Activated T-helper 17 cell treated with anti-CD3 and anti-CD28 coated beads, Interleukin-2, amount 50 U/mL, for 72 hours (primary cell): ENCODE measurements at regions not wholly inside any gene's neighbourhood (a gene's known extent, or its start where the extent isn't known, plus 50 kb on each side); places are given as distances from the start of the nearest gene placed in this dataset.

ENCODE experiments used
- ATAC-seq: fragments of 150-1000 bp; cut with Tn5 transposase; replicated peaks from 2 replicates; pipeline ENCODE4 v1.10.0; 2021; ENCODE audit warnings: mild to moderate bottlenecking, moderate library complexity
- H3K27ac Mint-ChIP-seq: one replicate; pipeline ENCODE4 v1.8.0; 2022; ENCODE audit warnings: mixed read lengths
- H3K27me3 Mint-ChIP-seq: one replicate; pipeline ENCODE4 v1.8.0; 2022; ENCODE audit warnings: mixed read lengths
- H3K36me3 Mint-ChIP-seq: one replicate; pipeline ENCODE4 v1.8.0; 2022; ENCODE audit warnings: low read depth, mild to moderate bottlenecking, mixed read lengths
- H3K4me1 Mint-ChIP-seq: one replicate; pipeline ENCODE4 v1.8.0; 2022; ENCODE audit warnings: mixed read lengths
- H3K4me3 Mint-ChIP-seq: one replicate; pipeline ENCODE4 v1.8.0; 2022; ENCODE audit warnings: mild to moderate bottlenecking, mixed read lengths
- H3K9me3 Mint-ChIP-seq: one replicate; pipeline ENCODE4 v1.8.0; 2022; ENCODE audit warnings: mixed read lengths

GRCh38 chr9:1300941-1301340, 250.8 kb downstream of the DMRT2 start:
- ATAC-seq = no peak
- Mint-ChIP-seq H3K4me3 (no peak overlapping the region), H3K36me3 (no peaks in the 10 kb centered on the region), H3K9me3 (peaks cover 5% of the 10 kb centered on the region), H3K27ac (no peak overlapping the region), H3K4me1 (no peaks in the 10 kb centered on the region), H3K27me3 (peaks cover 5% of the 10 kb centered on the region)

- Mint-ChIP-seq H3K27ac (no peak overlapping the region), H3K4me3 (no peak overlapping the region), H3K36me3 (no peaks in the 10 kb centered on the region), H3K9me3 (peaks cover 5% of the 10 kb centered on the region), H3K27me3 (peaks cover 5% of the 10 kb centered on the region), H3K4me1 (no peaks in the 10 kb centered on the region)
- ATAC-seq = no peak
Measured at GRCh38 chr9:1303932-1304331, 253.8 kb downstream of the DMRT2 start.

GRCh38 chr9:1311462-1312042, 261.4 kb downstream of the DMRT2 start:
- H3K4me1 Mint-ChIP-seq = no peaks in the 10 kb centered on the region
- H3K36me3 Mint-ChIP-seq = no peaks in the 10 kb centered on the region
- no peak for ATAC-seq
- H3K27me3 Mint-ChIP-seq = peaks cover 3% of the 10 kb centered on the region
- H3K9me3 Mint-ChIP-seq = peaks cover 8% of the 10 kb centered on the region
- H3K4me3 Mint-ChIP-seq = no peak overlapping the region
- no peak overlapping the region for H3K27ac Mint-ChIP-seq

- Mint-ChIP-seq H3K27ac (no peak overlapping the region), H3K27me3 (no peaks in the 10 kb centered on the region), H3K9me3 (peaks cover 8% of the 10 kb centered on the region), H3K4me1 (no peaks in the 10 kb centered on the region), H3K4me3 (no peak overlapping the region), H3K36me3 (no peaks in the 10 kb centered on the region)
- no peak for ATAC-seq
Measured at GRCh38 chr9:1319436-1319835, 269.3 kb downstream of the DMRT2 start.

GRCh38 chr9:1320051-1320557, 269.9 kb downstream of the DMRT2 start:
- Mint-ChIP-seq H3K27ac (no peak overlapping the region), H3K9me3 (peaks cover 8% of the 10 kb centered on the region), H3K4me3 (no peak overlapping the region), H3K36me3 (no peaks in the 10 kb centered on the region), H3K27me3 (no peaks in the 10 kb centered on the region), H3K4me1 (no peaks in the 10 kb centered on the region)
- ATAC-seq = no peak

GRCh38 chr9:1320607-1321195, 270.5 kb downstream of the DMRT2 start:
- Mint-ChIP-seq H3K36me3 (no peaks in the 10 kb centered on the region), H3K27me3 (no peaks in the 10 kb centered on the region), H3K9me3 (peaks cover 8% of the 10 kb centered on the region), H3K4me3 (no peak overlapping the region), H3K27ac (no peak overlapping the region), H3K4me1 (no peaks in the 10 kb centered on the region)
- no peak for ATAC-seq

GRCh38 chr9:1327467-1327866, 277.3 kb downstream of the DMRT2 start:
- H3K4me3 Mint-ChIP-seq = no peak overlapping the region
- peaks cover 8% of the 10 kb centered on the region for H3K27me3 Mint-ChIP-seq
- no peaks in the 10 kb centered on the region for H3K4me1 Mint-ChIP-seq
- H3K9me3 Mint-ChIP-seq = no peaks in the 10 kb centered on the region
- ATAC-seq = no peak
- no peaks in the 10 kb centered on the region for H3K36me3 Mint-ChIP-seq
- H3K27ac Mint-ChIP-seq = no peak overlapping the region

GRCh38 chr9:1328341-1328740, 278.2 kb downstream of the DMRT2 start:
- no peaks in the 10 kb centered on the region for H3K4me1 Mint-ChIP-seq
- H3K27me3 Mint-ChIP-seq = peaks cover 8% of the 10 kb centered on the region
- no peak for ATAC-seq
- no peaks in the 10 kb centered on the region for H3K36me3 Mint-ChIP-seq
- no peak overlapping the region for H3K27ac Mint-ChIP-seq
- no peak overlapping the region for H3K4me3 Mint-ChIP-seq
- no peaks in the 10 kb centered on the region for H3K9me3 Mint-ChIP-seq

GRCh38 chr9:1331546-1332038, 281.4 kb downstream of the DMRT2 start:
- Mint-ChIP-seq H3K27me3 (peaks cover 8% of the 10 kb centered on the region), H3K4me1 (no peaks in the 10 kb centered on the region), H3K27ac (no peak overlapping the region), H3K36me3 (no peaks in the 10 kb centered on the region), H3K9me3 (no peaks in the 10 kb centered on the region), H3K4me3 (no peak overlapping the region)
- ATAC-seq = no peak

GRCh38 chr9:1332156-1332555, 282.0 kb downstream of the DMRT2 start:
- Mint-ChIP-seq H3K9me3 (no peaks in the 10 kb centered on the region), H3K4me3 (no peak overlapping the region), H3K27ac (no peak overlapping the region), H3K27me3 (peaks cover 8% of the 10 kb centered on the region), H3K36me3 (no peaks in the 10 kb centered on the region), H3K4me1 (no peaks in the 10 kb centered on the region)
- no peak for ATAC-seq

GRCh38 chr9:1335174-1335573, 285.0 kb downstream of the DMRT2 start:
- no peak for ATAC-seq
- H3K36me3 Mint-ChIP-seq = no peaks in the 10 kb centered on the region
- H3K9me3 Mint-ChIP-seq = peaks cover 4% of the 10 kb centered on the region
- H3K27ac Mint-ChIP-seq = no peak overlapping the region
- no peaks in the 10 kb centered on the region for H3K4me1 Mint-ChIP-seq
- no peak overlapping the region for H3K4me3 Mint-ChIP-seq
- no peaks in the 10 kb centered on the region for H3K27me3 Mint-ChIP-seq

- H3K36me3 Mint-ChIP-seq = no peaks in the 10 kb centered on the region
- ATAC-seq = no peak
- H3K4me1 Mint-ChIP-seq = no peaks in the 10 kb centered on the region
- no peaks in the 10 kb centered on the region for H3K27me3 Mint-ChIP-seq
- peaks cover 4% of the 10 kb centered on the region for H3K9me3 Mint-ChIP-seq
- H3K27ac Mint-ChIP-seq = no peak overlapping the region
- no peak overlapping the region for H3K4me3 Mint-ChIP-seq
Measured at GRCh38 chr9:1337169-1337568, 287.0 kb downstream of the DMRT2 start.

GRCh38 chr9:1340390-1340789, 290.2 kb downstream of the DMRT2 start:
- Mint-ChIP-seq H3K9me3 (peaks cover 4% of the 10 kb centered on the region), H3K4me3 (no peak overlapping the region), H3K27me3 (no peaks in the 10 kb centered on the region), H3K36me3 (no peaks in the 10 kb centered on the region), H3K27ac (no peak overlapping the region), H3K4me1 (no peaks in the 10 kb centered on the region)
- ATAC-seq = no peak

- Mint-ChIP-seq H3K36me3 (no peaks in the 10 kb centered on the region), H3K4me1 (no peaks in the 10 kb centered on the region), H3K4me3 (no peak overlapping the region), H3K9me3 (peaks cover 4% of the 10 kb centered on the region), H3K27ac (no peak overlapping the region), H3K27me3 (peaks cover 7% of the 10 kb centered on the region)
- no peak for ATAC-seq
Measured at GRCh38 chr9:1353291-1353690, 303.1 kb downstream of the DMRT2 start.

GRCh38 chr9:1354086-1354485, 303.9 kb downstream of the DMRT2 start:
- peaks cover 4% of the 10 kb centered on the region for H3K9me3 Mint-ChIP-seq
- H3K4me1 Mint-ChIP-seq = no peaks in the 10 kb centered on the region
- H3K27me3 Mint-ChIP-seq = peaks cover 11% of the 10 kb centered on the region
- no peaks in the 10 kb centered on the region for H3K36me3 Mint-ChIP-seq
- no peak overlapping the region for H3K4me3 Mint-ChIP-seq
- ATAC-seq = no peak
- no peak overlapping the region for H3K27ac Mint-ChIP-seq
